GM18858 (cell line): ENCODE measurements at regions not wholly inside any gene's neighbourhood (a gene's known extent, or its start where the extent isn't known, plus 50 kb on each side); places are given as distances from the start of the nearest gene placed in this dataset.
"Not testable (repeated sequence)": the region's sequence is repeated elsewhere in the genome, so short reads cannot be mapped to it uniquely, and the experiment has no call there.

Experiments
- ATAC-seq: cut with Tn5 transposase; IDR thresholded peaks from one replicate; pipeline ENCODE4 v1.9.1; 2021; ENCODE audit not compliant: unreplicated experiment

DNA sequence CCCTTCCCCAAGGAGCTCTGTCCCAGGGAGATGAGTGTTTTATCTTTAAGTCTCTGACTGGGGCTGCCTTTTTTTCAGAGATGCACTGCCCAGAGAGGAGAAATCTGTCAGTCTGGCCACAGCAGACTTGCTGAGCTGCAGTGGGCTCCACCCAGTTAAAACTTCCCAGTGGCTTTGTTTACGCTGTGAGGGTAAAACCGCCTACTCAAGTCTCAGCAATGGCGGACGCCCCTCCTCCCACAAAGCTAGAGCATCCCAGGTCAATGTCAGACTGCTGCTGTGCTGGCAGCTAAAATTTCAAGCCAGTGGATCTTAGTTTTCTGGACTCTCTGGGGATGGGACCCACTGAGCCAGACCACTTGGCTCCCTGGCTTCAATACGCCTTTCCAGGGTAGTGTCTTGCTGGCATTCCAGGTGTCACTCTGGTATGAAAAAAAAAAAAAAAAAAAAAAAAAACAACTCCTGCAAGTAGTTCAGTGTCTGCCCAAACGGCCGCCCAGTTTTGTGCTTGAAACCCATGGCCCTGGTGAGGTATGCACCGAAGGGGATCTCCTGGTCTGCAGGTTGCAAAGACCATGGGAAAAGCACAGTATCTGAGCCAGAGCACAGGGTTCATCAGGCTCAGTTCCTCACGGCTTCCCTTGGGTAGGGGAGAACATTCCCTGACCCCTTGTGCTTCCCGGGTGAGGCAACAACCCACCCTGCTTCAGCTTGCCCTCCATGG is 1616.1 kb upstream of the ADGRL3 start:
- ATAC-seq, result no peak

DNA sequence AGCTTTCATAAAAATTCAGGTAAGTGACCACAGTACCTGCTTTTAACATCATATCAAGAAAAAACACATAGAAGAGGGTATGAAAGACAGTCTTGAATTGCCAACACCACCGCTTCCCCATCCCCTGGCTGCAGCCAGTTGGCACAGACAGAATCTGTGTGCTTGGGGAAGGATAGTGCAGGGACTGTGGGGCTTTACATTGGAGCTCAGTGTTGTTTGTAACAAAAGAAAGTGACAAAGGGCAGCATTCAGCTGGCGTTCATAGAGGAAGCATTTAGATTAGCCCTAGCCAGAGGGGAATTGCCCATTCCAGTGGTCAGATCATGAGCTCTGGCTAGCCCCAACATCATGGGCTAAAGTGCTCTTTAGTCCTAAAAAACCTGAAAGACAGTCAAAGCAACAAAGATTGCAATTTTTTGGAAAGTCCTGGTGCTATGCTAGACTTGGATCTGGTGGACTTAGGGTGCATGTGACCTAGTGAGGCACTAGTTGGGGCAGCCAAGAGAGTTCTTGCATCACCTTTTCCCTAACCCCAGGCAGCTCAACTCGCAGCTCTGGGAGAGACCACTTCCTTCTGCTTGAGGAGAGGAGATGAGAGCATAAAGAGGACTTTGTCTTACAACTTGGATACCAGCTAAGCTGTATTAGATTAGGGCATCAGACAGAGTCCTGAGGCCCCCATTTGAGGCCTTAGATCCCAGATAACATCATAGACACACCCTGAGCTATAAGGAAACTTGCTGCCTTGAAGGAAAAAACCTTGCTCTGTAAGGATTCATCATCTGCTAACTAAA is 1602.4 kb upstream of the ADGRL3 start:
- no peak for ATAC-seq

DNA sequence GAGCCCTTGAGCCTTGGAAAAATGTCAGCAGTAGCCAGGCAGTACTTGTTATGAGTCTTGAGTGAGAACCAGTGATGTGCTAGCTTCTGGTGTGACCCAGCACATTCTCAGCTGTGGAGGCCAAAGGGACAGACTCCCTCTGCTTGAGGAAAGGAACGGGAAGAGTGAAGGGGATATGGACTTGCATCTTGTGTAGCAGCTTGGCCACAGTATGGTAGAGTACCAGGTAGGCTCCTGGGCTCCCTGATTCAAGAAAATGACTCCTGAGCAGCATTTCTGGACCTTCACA is 1601.9 kb upstream of the ADGRL3 start:
- no peak for ATAC-seq

DNA sequence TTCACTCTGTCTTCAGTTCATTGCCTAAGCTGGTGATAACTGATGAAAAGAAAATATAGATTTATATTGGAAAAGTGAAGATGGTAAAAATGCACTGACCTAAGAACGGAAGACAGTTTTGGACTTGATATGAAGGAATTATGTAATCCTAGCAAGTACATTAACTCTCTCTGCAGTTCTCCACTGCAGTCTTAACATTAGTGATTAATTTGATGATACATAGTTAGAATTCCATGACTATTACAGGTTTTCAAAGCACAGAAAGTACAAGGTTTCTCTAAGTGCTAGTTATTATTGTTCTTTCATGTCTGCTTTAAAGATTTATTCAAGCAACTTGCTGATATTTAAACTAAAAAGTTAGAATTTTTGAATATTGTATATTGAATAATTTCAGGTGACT is 1591.7 kb upstream of the ADGRL3 start:
- no peak for ATAC-seq

- ATAC-seq, result no peak
Observed at GRCh38 chr4:59612235-59612634, 1587.9 kb upstream of the ADGRL3 start.

DNA sequence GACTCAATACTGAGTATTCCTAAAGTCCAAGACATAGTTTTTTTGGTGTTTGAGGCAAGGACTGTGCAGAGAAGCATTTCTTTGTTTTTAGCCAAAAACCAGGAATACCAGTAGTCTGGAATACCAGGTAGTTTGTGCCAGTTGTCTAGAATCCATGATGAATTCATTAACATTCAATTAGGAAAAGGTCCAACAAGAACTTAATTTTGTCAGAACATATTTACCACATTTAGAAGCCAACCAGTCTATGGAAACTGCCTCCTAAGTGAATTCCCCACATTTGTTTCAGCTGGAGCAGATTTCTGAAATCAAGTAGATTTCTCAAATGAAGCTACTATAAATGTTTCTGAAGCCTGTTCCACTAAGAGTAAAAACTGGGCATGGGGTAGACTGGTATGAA is 1584.8 kb upstream of the ADGRL3 start:
- no peak for ATAC-seq

- no peak for ATAC-seq
Observed at GRCh38 chr4:59629348-59629747, 1570.8 kb upstream of the ADGRL3 start.

DNA sequence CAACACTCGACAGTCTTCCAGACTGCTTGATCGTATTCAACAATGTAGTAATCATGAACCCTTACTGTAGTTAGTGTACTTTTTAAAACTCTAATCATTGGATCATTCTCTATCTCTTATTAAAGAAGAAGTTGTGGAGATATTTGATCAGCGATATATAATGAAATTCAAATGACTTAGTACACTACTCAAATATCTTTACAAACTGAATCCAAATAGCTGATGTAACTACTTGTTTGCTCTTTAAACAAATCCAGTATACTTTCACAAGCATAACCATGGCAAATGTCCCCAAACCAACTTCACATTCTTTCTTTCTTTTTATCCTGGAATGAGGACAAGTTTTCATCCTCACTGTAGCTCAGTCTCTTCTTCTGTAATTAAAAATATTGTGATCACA is 1569.9 kb upstream of the ADGRL3 start:
- no peak for ATAC-seq

DNA sequence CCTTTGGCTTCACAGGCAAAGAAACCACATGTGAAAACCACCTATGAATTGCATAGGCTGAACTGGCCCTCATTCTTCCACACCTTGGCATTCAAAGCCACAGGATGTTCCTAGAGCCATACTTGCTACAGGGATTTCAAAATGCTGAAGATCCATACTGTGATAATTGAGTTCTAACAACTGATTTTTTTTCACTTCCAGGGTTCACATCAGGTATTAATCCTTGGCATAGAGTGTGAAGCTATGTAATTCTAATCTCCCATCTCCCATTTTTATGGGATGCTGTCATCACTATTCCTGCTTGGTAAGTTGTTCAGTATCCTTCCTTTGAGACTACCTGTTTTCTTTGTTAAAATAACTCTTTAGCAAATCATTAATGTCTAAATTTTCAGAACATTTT is 1569.2 kb upstream of the ADGRL3 start:
- no peak for ATAC-seq

DNA sequence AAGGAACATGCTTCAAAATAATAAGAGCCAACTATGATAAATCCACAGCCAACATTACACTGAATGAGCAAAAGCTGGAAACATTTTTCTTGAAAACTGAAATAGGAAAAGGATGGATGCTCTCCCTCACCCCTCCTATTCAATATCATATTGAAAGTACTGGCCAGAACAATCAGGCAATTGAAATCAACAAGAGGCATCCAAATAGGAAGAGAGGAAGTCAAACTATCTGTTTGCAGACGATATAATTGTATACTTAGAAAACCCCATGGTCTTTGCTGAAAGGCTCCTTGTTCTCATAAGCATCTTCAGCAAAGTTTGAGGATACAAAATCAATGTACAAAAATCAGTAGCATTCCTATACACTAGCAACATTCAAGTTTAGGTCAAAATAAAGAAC is 1562.5 kb upstream of the ADGRL3 start:
- no peak for ATAC-seq

DNA sequence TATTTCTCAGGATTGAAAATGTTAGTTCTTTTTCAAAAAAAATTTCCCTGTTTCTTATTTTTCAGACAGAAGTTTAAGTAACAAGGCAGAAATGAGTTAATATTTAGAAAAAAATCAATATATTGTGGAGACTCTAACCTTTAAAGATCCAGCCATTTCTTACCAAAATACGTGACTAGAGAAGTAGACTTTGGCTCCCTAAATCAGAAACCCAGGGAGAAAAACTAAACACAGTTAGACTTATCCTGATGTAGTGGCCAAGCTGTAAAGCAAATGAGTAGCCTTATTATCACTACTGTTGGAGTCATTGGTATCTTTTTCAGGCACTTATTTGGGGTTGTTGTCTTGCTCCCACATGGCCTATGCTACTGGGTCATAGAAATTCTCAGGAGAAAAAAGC is 1556.4 kb upstream of the ADGRL3 start:
- ATAC-seq, result no peak

DNA sequence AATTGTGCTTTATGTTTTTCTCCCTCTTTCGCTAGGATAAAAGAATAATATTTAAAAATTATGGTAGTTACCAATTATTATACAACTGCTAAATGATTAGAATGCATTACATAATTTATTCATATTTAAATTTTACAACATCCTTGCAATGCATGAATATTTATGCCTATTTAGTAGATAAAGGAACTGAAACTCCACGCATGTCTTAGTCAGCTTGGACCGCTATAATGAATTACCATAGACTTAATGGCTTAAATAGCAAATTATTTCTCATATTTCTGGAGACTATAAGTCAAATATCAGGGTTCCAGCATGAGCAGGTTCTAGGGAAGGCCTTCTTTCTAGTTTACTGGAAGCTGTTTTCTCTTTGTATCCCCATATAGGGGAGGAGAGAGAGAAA is 1555.4 kb upstream of the ADGRL3 start:
- no peak for ATAC-seq

DNA sequence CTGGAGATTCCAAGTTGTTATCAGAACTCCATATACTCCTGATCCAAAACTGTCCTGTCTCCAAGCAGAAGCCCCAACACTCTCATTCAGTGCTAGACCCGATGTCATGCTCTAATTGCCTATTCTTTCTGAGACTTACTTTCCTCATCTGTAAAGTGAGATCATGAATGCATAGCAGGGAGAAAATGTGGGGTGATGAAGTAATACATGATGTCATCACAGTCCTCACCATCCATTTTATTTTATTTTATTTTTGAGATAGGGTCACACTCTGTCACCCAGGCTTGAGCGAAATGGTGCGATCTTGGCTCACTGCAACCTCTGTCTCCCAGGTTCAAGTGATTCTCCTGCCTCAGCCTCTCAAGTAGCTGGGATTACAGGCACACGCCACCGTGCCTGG is 1554.0 kb upstream of the ADGRL3 start:
- no peak for ATAC-seq

GRCh38 chr4:59647011-59647410 is 1553.1 kb upstream of the ADGRL3 start:
- no peak for ATAC-seq

DNA sequence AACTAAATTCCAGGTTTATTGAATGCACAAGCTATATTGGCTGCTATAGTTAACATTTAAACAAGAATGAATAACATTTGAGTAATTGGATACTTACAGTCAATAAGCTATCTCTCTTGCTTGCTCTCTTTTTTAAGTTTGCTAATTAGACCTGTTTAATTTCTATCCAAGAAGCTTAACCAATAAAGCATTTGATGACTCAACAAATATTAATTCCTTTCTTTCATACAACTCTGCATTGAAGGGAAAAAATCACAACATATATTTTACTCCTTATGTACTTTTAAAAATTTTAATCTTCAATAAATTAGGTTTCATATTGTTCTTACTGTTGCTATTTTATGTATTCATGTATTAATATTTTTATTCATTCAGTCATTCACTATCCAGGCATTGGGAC is 1552.6 kb upstream of the ADGRL3 start:
- ATAC-seq, result no peak

DNA sequence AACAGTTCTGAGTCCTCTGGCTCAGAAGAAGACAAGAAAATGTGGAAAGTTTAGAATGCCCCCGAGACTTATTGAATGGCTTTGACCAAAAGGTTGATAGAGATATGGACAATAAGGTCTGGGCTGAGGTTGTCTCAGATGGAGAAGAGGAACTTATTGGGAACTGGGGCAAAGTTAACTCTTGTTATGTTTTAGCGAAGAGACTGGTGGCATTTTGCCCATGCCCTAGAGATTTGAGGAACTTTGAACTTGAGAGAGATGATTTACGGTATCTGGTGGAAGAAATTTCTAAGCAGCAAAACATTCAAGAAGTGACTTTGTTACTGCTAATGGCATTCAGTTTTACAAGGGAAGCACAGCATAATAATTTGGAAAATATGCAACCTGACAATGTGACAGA is 1549.3 kb upstream of the ADGRL3 start:
- ATAC-seq, result no peak

GRCh38 chr4:59655996-59656395 is 1544.1 kb upstream of the ADGRL3 start:
- no peak for ATAC-seq

DNA sequence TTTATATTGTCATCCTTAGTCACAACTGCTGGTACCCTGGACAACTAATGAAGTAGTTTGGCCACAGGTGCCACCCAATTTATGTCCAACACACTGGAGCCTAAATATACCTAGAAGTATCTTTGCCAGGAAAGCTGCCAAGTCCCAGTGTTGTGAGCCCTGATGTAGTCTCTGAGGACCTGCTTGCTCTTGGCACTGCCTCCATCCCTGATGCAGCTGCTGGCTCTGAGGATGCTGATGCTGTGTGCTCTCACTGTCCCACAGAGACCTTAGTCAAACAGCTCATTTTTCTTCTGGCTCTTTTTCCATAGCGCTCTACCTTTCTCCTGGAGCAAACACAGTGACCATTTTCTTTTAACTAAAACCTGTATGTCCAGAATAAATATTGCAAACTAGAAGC is 1535.4 kb upstream of the ADGRL3 start:
- ATAC-seq, result no peak

- ATAC-seq, result no peak
Observed at GRCh38 chr4:59666645-59667044, 1533.5 kb upstream of the ADGRL3 start.

DNA sequence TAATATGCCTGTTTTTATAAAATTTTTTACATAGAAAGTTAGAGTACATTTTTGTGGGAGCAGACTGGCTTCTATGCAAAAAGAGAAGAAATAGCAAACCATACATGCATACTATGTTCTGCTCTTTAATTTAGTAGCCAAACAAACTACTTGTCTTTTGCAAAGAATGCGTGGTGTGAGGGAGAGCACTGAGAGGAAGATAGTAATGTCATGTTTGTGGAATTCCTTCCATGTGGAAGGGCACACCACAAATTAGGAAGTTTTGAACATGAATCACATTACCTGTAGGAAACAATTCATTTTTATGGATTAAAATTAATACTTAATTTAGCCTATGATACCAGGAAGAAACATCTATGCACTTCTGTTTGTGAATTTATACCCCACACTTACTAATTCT is 1529.1 kb upstream of the ADGRL3 start:
- no peak for ATAC-seq

- no peak for ATAC-seq
Observed at GRCh38 chr4:59676389-59676788, 1523.7 kb upstream of the ADGRL3 start.

DNA sequence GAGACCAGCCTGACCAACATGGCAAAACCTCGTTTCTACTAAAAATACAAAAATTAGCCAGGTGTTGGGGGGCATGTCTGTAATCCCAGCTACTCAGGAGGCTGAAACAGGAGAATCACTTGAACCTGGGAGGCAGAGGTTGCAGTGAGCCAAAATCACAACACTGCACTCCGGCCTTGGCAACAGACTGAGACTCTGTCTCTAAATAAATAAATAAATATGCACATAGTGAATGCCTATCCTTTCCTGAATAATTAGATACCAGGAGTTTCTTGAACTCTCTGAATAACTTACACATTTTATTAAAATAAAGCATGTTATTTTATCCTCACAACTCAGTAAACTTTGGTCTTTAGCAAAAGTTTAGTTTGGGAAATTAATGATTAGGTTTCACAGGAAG is 1523.1 kb upstream of the ADGRL3 start:
- ATAC-seq, result not testable (repeated sequence)

DNA sequence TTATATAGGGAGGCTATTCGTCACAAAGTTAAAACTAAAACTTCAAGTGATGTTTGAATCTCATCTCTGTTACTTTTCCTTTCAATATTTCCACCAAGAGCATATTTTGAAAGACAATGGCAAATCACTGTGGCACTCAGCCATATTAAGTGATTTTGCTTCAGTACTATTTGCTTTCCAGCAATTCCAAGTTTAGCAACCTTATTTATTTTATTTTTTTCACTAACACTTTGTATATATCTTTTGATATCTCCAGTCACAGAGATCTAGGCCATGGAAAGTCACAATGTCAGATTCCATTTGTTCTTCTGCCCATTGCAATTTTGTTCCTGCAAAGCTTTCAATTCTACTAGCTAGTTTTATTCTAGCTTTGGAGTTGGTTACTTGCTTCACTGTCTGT is 1514.5 kb upstream of the ADGRL3 start:
- ATAC-seq, result no peak
